ENCODE measurements at regions not wholly inside any gene's neighbourhood (a gene's known extent, or its start where the extent isn't known, plus 50 kb on each side); places are given as distances from the start of the nearest gene placed in this dataset.

GRCh38 chr2:52532956-52533355 is 1234.6 kb upstream of the CHAC2 start:
- Histone ChIP-seq H3K9me3 (ENCODE audit: control extremely low read depth in 1 of 5, control insufficient read depth in 4 of 5, insufficient read depth in 2 of 5, low read depth in 1 of 5, low read length in 4 of 5) (no peaks in the 10 kb centered on the region), H3K27ac (ENCODE audit: insufficient read depth in 1 of 2, low read depth in 1 of 2, low read length in 2 of 2, poor library complexity in 1 of 2, severe bottlenecking in 2 of 2) (no peak overlapping the region), H3K27me3 (replicated peaks in 2 of 5; ENCODE audit: control insufficient read depth in 4 of 5, insufficient read depth in 5 of 5, low read length in 4 of 5) (no peaks in the 10 kb centered on the region), H3K4me1 (ENCODE audit: control extremely low read depth in 1 of 4, control insufficient read depth in 4 of 4, insufficient read depth in 4 of 4, low read length in 3 of 4) (no peaks in the 10 kb centered on the region), H3K36me3 (ENCODE audit: control insufficient read depth in 4 of 4, insufficient read depth in 4 of 4, low read length in 3 of 4) (no peaks in the 10 kb centered on the region), H3K4me3 (ENCODE audit: control insufficient read depth in 1 of 7, extremely low read depth in 1 of 7, insufficient read depth in 4 of 7, low read depth in 2 of 7, low read length in 6 of 7) (no peak overlapping the region)
- WGBS (ENCODE audit: insufficient coverage): no CpG with 5 or more reads among the region's 1 CpG
- ChIA-PET CTCF (no interaction called here), POLR2A (no interaction called here)
- no peak for DNase-seq

GRCh38 chr2:52526735-52527134 is 1240.9 kb upstream of the CHAC2 start:
- Histone ChIP-seq H3K27ac (ENCODE audit: insufficient read depth in 1 of 2, low read depth in 1 of 2, low read length in 2 of 2, poor library complexity in 1 of 2, severe bottlenecking in 2 of 2) (no peak overlapping the region), H3K27me3 (replicated peaks in 2 of 5; ENCODE audit: control insufficient read depth in 4 of 5, insufficient read depth in 5 of 5, low read length in 4 of 5) (no peaks in the 10 kb centered on the region), H3K36me3 (ENCODE audit: control insufficient read depth in 4 of 4, insufficient read depth in 4 of 4, low read length in 3 of 4) (no peaks in the 10 kb centered on the region), H3K9me3 (ENCODE audit: control extremely low read depth in 1 of 5, control insufficient read depth in 4 of 5, insufficient read depth in 2 of 5, low read depth in 1 of 5, low read length in 4 of 5) (peaks cover 0 to 5% (median 4%) of the 10 kb centered on the region in 5 experiments), H3K4me3 (ENCODE audit: control insufficient read depth in 1 of 7, extremely low read depth in 1 of 7, insufficient read depth in 4 of 7, low read depth in 2 of 7, low read length in 6 of 7) (no peak overlapping the region), H3K4me1 (ENCODE audit: control extremely low read depth in 1 of 4, control insufficient read depth in 4 of 4, insufficient read depth in 4 of 4, low read length in 3 of 4) (no peaks in the 10 kb centered on the region)
- no CpG with 5 or more reads among the region's 1 CpG for WGBS (ENCODE audit: insufficient coverage)
- DNase-seq: no peak
- CTCF ChIA-PET: no interaction called here
- POLR2A ChIA-PET: no interaction called here

GRCh38 chr2:52520644-52521043 is 1247.0 kb upstream of the CHAC2 start:
- peaks cover 0 to 5% (median 4%) of the 10 kb centered on the region in 5 experiments for H3K9me3 ChIP-seq (ENCODE audit: control extremely low read depth in 1 of 5, control insufficient read depth in 4 of 5, insufficient read depth in 2 of 5, low read depth in 1 of 5, low read length in 4 of 5)
- POLR2A ChIA-PET: no interaction called here
- DNase-seq: no peak
- 83% methylated on average over 1 of the region's 1 CpG for WGBS (ENCODE audit: insufficient coverage)
- H3K27ac ChIP-seq (ENCODE audit: insufficient read depth in 1 of 2, low read depth in 1 of 2, low read length in 2 of 2, poor library complexity in 1 of 2, severe bottlenecking in 2 of 2): no peak overlapping the region
- no peaks in the 10 kb centered on the region for H3K36me3 ChIP-seq (ENCODE audit: control insufficient read depth in 4 of 4, insufficient read depth in 4 of 4, low read length in 3 of 4)
- H3K27me3 ChIP-seq (replicated peaks in 2 of 5; ENCODE audit: control insufficient read depth in 4 of 5, insufficient read depth in 5 of 5, low read length in 4 of 5): no peaks in the 10 kb centered on the region
- no peak overlapping the region for H3K4me3 ChIP-seq (ENCODE audit: control insufficient read depth in 1 of 7, extremely low read depth in 1 of 7, insufficient read depth in 4 of 7, low read depth in 2 of 7, low read length in 6 of 7)
- CTCF ChIA-PET: no interaction called here
- H3K4me1 ChIP-seq (ENCODE audit: control extremely low read depth in 1 of 4, control insufficient read depth in 4 of 4, insufficient read depth in 4 of 4, low read length in 3 of 4): no peaks in the 10 kb centered on the region

GRCh38 chr2:52518678-52519077 is 1248.9 kb upstream of the CHAC2 start:
- ChIA-PET POLR2A (no interaction called here), CTCF (no interaction called here)
- DNase-seq: no peak
- Histone ChIP-seq H3K4me1 (ENCODE audit: control extremely low read depth in 1 of 4, control insufficient read depth in 4 of 4, insufficient read depth in 4 of 4, low read length in 3 of 4) (no peaks in the 10 kb centered on the region), H3K27ac (ENCODE audit: insufficient read depth in 1 of 2, low read depth in 1 of 2, low read length in 2 of 2, poor library complexity in 1 of 2, severe bottlenecking in 2 of 2) (no peak overlapping the region), H3K4me3 (ENCODE audit: control insufficient read depth in 1 of 7, extremely low read depth in 1 of 7, insufficient read depth in 4 of 7, low read depth in 2 of 7, low read length in 6 of 7) (no peak overlapping the region), H3K36me3 (ENCODE audit: control insufficient read depth in 4 of 4, insufficient read depth in 4 of 4, low read length in 3 of 4) (no peaks in the 10 kb centered on the region), H3K9me3 (ENCODE audit: control extremely low read depth in 1 of 5, control insufficient read depth in 4 of 5, insufficient read depth in 2 of 5, low read depth in 1 of 5, low read length in 4 of 5) (no peaks in the 10 kb centered on the region), H3K27me3 (replicated peaks in 2 of 5; ENCODE audit: control insufficient read depth in 4 of 5, insufficient read depth in 5 of 5, low read length in 4 of 5) (no peaks in the 10 kb centered on the region)

- Histone ChIP-seq H3K4me1 (ENCODE audit: control extremely low read depth in 1 of 4, control insufficient read depth in 4 of 4, insufficient read depth in 4 of 4, low read length in 3 of 4) (no peaks in the 10 kb centered on the region), H3K36me3 (ENCODE audit: control insufficient read depth in 4 of 4, insufficient read depth in 4 of 4, low read length in 3 of 4) (no peaks in the 10 kb centered on the region), H3K4me3 (ENCODE audit: control insufficient read depth in 1 of 7, extremely low read depth in 1 of 7, insufficient read depth in 4 of 7, low read depth in 2 of 7, low read length in 6 of 7) (no peak overlapping the region), H3K27me3 (replicated peaks in 2 of 5; ENCODE audit: control insufficient read depth in 4 of 5, insufficient read depth in 5 of 5, low read length in 4 of 5) (no peaks in the 10 kb centered on the region), H3K27ac (ENCODE audit: insufficient read depth in 1 of 2, low read depth in 1 of 2, low read length in 2 of 2, poor library complexity in 1 of 2, severe bottlenecking in 2 of 2) (no peak overlapping the region), H3K9me3 (ENCODE audit: control extremely low read depth in 1 of 5, control insufficient read depth in 4 of 5, insufficient read depth in 2 of 5, low read depth in 1 of 5, low read length in 4 of 5) (no peaks in the 10 kb centered on the region)
- no peak for DNase-seq
- ChIA-PET CTCF (no interaction called here), POLR2A (no interaction called here)
- 90% methylated on average over 2 of the region's 5 CpGs for WGBS (ENCODE audit: insufficient coverage)
Observed at GRCh38 chr2:52512760-52513159, 1254.8 kb upstream of the CHAC2 start.

- ChIA-PET CTCF (no interaction called here), POLR2A (no interaction called here)
- Histone ChIP-seq H3K27ac (ENCODE audit: insufficient read depth in 1 of 2, low read depth in 1 of 2, low read length in 2 of 2, poor library complexity in 1 of 2, severe bottlenecking in 2 of 2) (no peak overlapping the region), H3K9me3 (ENCODE audit: control extremely low read depth in 1 of 5, control insufficient read depth in 4 of 5, insufficient read depth in 2 of 5, low read depth in 1 of 5, low read length in 4 of 5) (no peaks in the 10 kb centered on the region), H3K36me3 (ENCODE audit: control insufficient read depth in 4 of 4, insufficient read depth in 4 of 4, low read length in 3 of 4) (no peaks in the 10 kb centered on the region), H3K4me1 (ENCODE audit: control extremely low read depth in 1 of 4, control insufficient read depth in 4 of 4, insufficient read depth in 4 of 4, low read length in 3 of 4) (no peaks in the 10 kb centered on the region), H3K27me3 (replicated peaks in 2 of 5; ENCODE audit: control insufficient read depth in 4 of 5, insufficient read depth in 5 of 5, low read length in 4 of 5) (no peaks in the 10 kb centered on the region), H3K4me3 (ENCODE audit: control insufficient read depth in 1 of 7, extremely low read depth in 1 of 7, insufficient read depth in 4 of 7, low read depth in 2 of 7, low read length in 6 of 7) (no peak overlapping the region)
- DNase-seq: no peak
- no CpG with 5 or more reads among the region's 1 CpG for WGBS (ENCODE audit: insufficient coverage)
Observed at GRCh38 chr2:52510432-52510831, 1257.2 kb upstream of the CHAC2 start.

GRCh38 chr2:52502476-52502860 is 1265.1 kb upstream of the CHAC2 start:
- no CpG with 5 or more reads among the region's 2 CpGs for WGBS (ENCODE audit: insufficient coverage)

More at GRCh38 chr2:52502476-52502860, 1265.1 kb upstream of the CHAC2 start:
- peaks cover 0 to 2% (median 0%) of the 10 kb centered on the region in 5 experiments for H3K9me3 ChIP-seq (ENCODE audit: control extremely low read depth in 1 of 5, control insufficient read depth in 4 of 5, insufficient read depth in 2 of 5, low read depth in 1 of 5, low read length in 4 of 5)
- H3K27ac ChIP-seq (ENCODE audit: insufficient read depth in 1 of 2, low read depth in 1 of 2, low read length in 2 of 2, poor library complexity in 1 of 2, severe bottlenecking in 2 of 2): no peak overlapping the region
- no peaks in the 10 kb centered on the region for H3K36me3 ChIP-seq (ENCODE audit: control insufficient read depth in 4 of 4, insufficient read depth in 4 of 4, low read length in 3 of 4)
- H3K4me3 ChIP-seq (ENCODE audit: control insufficient read depth in 1 of 7, extremely low read depth in 1 of 7, insufficient read depth in 4 of 7, low read depth in 2 of 7, low read length in 6 of 7): no peak overlapping the region
- POLR2A ChIA-PET: no interaction called here
- DNase-seq: no peak
- H3K27me3 ChIP-seq (replicated peaks in 2 of 5; ENCODE audit: control insufficient read depth in 4 of 5, insufficient read depth in 5 of 5, low read length in 4 of 5): no peaks in the 10 kb centered on the region
- CTCF ChIA-PET: no interaction called here
- no peaks in the 10 kb centered on the region for H3K4me1 ChIP-seq (ENCODE audit: control extremely low read depth in 1 of 4, control insufficient read depth in 4 of 4, insufficient read depth in 4 of 4, low read length in 3 of 4)

Measured in common myeloid progenitor, CD34-positive (primary cell).